Iris pigment epithelial cell (primary cell): ENCODE measurements at regions not wholly inside any gene's neighbourhood (a gene's known extent, or its start where the extent isn't known, plus 50 kb on each side); places are given as distances from the start of the nearest gene placed in this dataset.
"Not testable (repeated sequence)": the region's sequence is repeated elsewhere in the genome, so short reads cannot be mapped to it uniquely, and the experiment has no call there.

Experiments used
- DNase-seq: peaks from one replicate; pipeline ENCODE4 v3.0.0-alpha.2; 2011; ENCODE audit warnings: low read depth

DNA sequence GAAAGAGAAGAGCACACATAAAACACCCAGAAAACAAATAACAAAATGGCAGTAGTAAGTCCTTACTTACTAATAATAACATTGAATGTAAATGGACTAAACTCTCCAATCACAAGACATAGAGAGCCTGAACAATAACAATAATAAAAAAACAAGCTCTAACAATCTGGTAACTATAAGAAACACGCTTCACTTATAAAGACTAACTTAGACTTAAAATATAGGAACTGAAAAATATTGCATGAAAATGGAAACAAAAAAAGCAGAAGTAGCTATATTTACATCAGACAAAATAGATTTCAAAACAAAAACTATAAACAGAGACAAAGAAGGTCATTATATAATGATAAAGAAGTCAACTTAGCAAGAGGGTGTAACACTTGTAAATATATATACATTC is 83.1 kb upstream of the LYPLAL1 start:
- no peak for DNase-seq

DNA sequence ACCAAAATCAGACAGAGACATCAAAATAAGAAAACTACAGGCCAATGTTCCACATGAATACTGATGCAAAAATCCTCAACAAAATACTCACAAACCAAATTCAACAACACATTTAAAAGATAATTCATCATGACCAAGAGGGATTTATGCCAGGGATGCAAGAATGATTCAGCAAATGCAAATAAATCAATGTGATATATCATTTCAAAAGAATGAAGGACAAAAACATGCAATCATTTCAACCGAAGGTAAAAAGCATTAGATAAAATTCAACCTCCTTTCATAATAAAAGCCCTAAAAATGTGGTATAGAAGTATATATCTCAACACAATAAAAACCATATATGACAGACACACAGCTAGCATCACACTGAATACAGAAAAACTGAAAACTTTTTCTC is 81.5 kb upstream of the LYPLAL1 start:
- DNase-seq, result peak; percentile 75

GRCh38 chr1:219099307-219099706 is 74.4 kb upstream of the LYPLAL1 start:
- no peak for DNase-seq

GRCh38 chr1:219100059-219100458 is 73.6 kb upstream of the LYPLAL1 start:
- DNase-seq, result no peak

GRCh38 chr1:219102466-219102865 is 71.2 kb upstream of the LYPLAL1 start:
- not testable (repeated sequence) for DNase-seq

DNA sequence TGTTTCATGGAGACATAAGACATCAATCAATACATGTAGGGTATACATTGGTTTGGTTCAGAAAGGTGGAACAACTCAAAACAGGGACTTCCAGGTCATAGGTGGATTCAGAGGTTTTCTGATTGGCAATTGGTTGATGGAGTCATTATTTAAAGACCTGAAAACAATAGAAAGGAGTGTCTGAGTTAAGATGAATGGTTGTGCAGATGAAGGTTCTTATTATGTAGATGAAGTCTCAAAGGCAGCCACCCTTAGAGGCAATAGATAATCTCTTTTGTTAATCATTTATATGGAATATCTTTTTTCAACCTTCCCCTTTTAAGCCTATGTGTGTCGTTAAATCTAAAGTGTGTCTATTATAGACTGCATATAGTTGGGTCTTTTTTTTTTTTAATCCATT is 67.8 kb upstream of the LYPLAL1 start:
- DNase-seq, result no peak

GRCh38 chr1:219109424-219110018 is 64.2 kb upstream of the LYPLAL1 start:
- no peak for DNase-seq

- DNase-seq, result peak; percentile 54
These were observed 60.4 kb upstream of the LYPLAL1 start for GRCh38 chr1:219113261-219113660.

DNA sequence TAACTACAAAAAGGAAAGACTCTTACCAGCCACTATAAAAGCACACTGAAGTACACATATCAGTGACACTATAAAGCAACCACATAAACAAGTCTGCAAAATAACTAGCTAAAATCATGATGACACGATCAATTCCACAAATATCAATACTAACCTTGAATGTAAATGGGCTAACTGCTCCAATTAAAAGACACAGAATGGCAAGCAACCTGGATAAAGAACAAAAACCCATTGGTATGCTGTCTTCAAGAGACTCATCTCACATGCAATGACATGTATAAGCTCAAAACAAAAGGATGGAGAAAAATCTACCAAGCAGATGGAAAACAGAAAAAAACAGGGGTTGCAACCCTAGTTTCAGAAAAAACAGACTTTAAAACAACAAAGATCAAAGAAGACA is 59.7 kb upstream of the LYPLAL1 start:
- no peak for DNase-seq

DNA sequence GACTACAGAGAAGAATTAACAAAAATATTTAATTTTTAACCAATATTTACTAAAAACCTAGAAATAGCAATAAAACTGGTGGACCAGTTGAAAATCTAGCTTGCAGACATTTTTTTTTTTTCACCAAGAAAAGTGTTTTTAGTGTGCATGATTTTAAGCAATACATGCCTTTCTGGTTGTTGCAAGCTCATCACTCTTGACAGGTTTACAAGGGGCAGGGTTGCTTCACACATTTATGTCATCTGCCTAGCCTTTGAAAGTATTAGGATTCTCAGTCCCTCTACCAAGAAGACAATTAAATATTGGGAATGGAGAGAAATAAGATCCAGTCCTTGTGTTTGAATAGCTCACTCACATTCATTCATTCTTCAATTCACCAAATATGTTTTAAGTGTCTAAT is 53.8 kb upstream of the LYPLAL1 start:
- DNase-seq, result peak; percentile 50

- peak; percentile 93 for DNase-seq
These were observed 52.8 kb upstream of the LYPLAL1 start for GRCh38 chr1:219120624-219121544.

- no peak for DNase-seq
These were observed 52.0 kb upstream of the LYPLAL1 start for GRCh38 chr1:219121679-219122078.

DNA sequence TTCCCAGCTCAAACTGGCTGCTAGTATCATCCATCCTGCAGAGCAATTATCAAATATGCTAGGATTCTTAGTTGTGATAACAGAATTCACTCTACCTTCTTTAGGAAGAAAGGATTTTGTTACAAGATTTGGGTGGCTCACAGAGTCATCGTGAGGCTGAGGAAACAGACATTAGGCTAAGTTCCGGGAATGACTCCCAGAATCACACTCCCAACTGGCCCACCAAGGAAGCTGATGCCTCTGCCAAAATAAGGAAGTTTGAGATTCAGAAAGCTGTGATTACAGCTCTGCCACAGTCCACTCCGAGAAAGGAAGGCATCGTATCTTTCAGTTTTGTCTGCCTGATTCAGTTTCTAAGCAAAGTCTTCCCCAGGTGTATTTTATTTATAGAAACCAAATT is 50.6 kb upstream of the LYPLAL1 start:
- no peak for DNase-seq
